ENCODE measurements at regions not wholly inside any gene's neighbourhood (a gene's known extent, or its start where the extent isn't known, plus 50 kb on each side); places are given as distances from the start of the nearest gene placed in this dataset.

DNA sequence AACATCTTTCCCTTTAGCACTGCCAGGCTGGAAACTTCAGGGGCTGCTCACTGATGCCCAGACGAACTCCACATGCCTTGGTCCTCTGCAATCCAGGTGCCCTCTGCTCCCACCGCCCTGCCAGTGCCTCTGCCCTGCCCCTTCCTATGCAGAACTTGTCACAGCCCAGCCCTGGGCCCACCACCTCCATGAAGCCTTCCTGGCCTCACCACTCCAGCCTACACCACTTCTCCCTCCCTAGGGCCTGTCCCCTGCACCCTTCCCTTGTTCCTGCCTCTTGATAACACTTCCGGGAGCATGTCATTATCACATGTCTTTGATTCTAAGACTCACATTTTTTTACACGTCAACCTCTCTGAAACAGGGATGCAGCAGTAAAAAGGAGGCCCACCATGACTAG is 627.2 kb downstream of the UQCRFS1 start:
- Histone ChIP-seq H3K9me2 (replicated peaks; ENCODE audit: low read depth, low read length) (no peaks in the 10 kb centered on the region), H3K4me3 (ENCODE audit: low read length, poor library complexity, severe bottlenecking) (no peak overlapping the region), H3K9me3 (ENCODE audit: insufficient read depth, low read depth, low read length) (peaks cover 4% of the 10 kb centered on the region; the same call in 1 of the 2 replicates), H2AFZ (ENCODE audit: low read length) (no peak overlapping the region), H3K36me3 (ENCODE audit: insufficient read depth, low read length) (no peaks in the 10 kb centered on the region), H4K20me1 (ENCODE audit: insufficient read depth, low read length, poor library complexity, severe bottlenecking) (no peaks in the 10 kb centered on the region), H3F3A (ENCODE audit: low read depth) (no peaks in the 10 kb centered on the region), H3K4me2 (ENCODE audit: low read depth, low read length, poor library complexity, severe bottlenecking) (no peak overlapping the region), H3K9ac (ENCODE audit: low read depth, low read length, poor library complexity, severe bottlenecking) (no peak overlapping the region), H3K27me3 (ENCODE audit: insufficient read depth, low read length, poor library complexity, severe bottlenecking) (no peaks in the 10 kb centered on the region), H3K79me2 (ENCODE audit: insufficient read depth, low read length) (no peaks in the 10 kb centered on the region), H3K4me1 (ENCODE audit: insufficient read depth, low read length, poor library complexity, severe bottlenecking) (no peaks in the 10 kb centered on the region)
- no peak for TF ChIP-seq EZH2phosphoT487 (IDR thresholded peaks at IDR 0.05; ENCODE audit: borderline replicate concordance)
- TF ChIP-seq, protein P1, sequence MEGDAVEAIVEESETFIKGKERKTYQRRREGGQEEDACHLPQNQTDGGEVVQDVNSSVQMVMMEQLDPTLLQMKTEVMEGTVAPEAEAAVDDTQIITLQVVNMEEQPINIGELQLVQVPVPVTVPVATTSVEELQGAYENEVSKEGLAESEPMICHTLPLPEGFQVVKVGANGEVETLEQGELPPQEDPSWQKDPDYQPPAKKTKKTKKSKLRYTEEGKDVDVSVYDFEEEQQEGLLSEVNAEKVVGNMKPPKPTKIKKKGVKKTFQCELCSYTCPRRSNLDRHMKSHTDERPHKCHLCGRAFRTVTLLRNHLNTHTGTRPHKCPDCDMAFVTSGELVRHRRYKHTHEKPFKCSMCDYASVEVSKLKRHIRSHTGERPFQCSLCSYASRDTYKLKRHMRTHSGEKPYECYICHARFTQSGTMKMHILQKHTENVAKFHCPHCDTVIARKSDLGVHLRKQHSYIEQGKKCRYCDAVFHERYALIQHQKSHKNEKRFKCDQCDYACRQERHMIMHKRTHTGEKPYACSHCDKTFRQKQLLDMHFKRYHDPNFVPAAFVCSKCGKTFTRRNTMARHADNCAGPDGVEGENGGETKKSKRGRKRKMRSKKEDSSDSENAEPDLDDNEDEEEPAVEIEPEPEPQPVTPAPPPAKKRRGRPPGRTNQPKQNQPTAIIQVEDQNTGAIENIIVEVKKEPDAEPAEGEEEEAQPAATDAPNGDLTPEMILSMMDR (conservative IDR thresholded peaks at IDR 0.05; ENCODE audit: low read length): no peak

DNA sequence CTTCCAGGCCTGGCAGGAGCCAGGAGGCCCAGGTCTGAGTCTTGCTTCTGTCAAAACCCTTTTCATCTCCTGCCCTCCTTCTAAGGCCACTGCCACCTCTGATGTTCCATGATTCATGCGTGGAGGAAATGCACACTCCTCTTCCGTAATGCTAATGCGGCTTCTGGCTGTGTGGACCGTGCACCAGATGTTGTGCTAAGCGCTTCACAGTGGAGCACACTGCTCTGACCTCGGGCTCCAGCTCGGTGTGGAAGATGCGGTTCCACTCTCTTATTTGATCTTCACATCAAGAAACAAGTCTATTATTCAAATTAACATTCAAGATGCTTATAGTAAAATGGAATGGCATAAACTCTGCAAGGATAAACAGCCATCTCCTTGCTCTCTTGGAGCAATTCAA is 629.2 kb downstream of the UQCRFS1 start:
- H3K9me3 ChIP-seq (ENCODE audit: insufficient read depth, low read depth, low read length): peaks cover 3% of the 10 kb centered on the region; the same call in 1 of the 2 replicates

GRCh38 chr19:28583242-28583641 is 629.7 kb downstream of the UQCRFS1 start:
- Histone ChIP-seq H3K9me3 (ENCODE audit: insufficient read depth, low read depth, low read length) (no peaks in the 10 kb centered on the region; the same call in 1 of the 2 replicates), H3K4me1 (ENCODE audit: insufficient read depth, low read length, poor library complexity, severe bottlenecking) (no peaks in the 10 kb centered on the region), H3K27me3 (ENCODE audit: insufficient read depth, low read length, poor library complexity, severe bottlenecking) (no peaks in the 10 kb centered on the region), H3K9ac (ENCODE audit: low read depth, low read length, poor library complexity, severe bottlenecking) (no peak overlapping the region), H3K4me3 (ENCODE audit: low read length, poor library complexity, severe bottlenecking) (no peak overlapping the region), H3K4me2 (ENCODE audit: low read depth, low read length, poor library complexity, severe bottlenecking) (no peak overlapping the region), H3K36me3 (ENCODE audit: insufficient read depth, low read length) (no peaks in the 10 kb centered on the region), H4K20me1 (ENCODE audit: insufficient read depth, low read length, poor library complexity, severe bottlenecking) (no peaks in the 10 kb centered on the region), H2AFZ (ENCODE audit: low read length) (no peak overlapping the region), H3K79me2 (ENCODE audit: insufficient read depth, low read length) (no peaks in the 10 kb centered on the region), H3F3A (ENCODE audit: low read depth) (no peaks in the 10 kb centered on the region), H3K9me2 (replicated peaks; ENCODE audit: low read depth, low read length) (no peaks in the 10 kb centered on the region)
- TF ChIP-seq, protein P1 (conservative IDR thresholded peaks at IDR 0.05; ENCODE audit: low read length): no peak
- TF ChIP-seq EZH2phosphoT487 (IDR thresholded peaks at IDR 0.05; ENCODE audit: borderline replicate concordance): no peak

More for the DNA sequence above, 629.2 kb downstream of the UQCRFS1 start:
- H3K4me1 ChIP-seq (ENCODE audit: insufficient read depth, low read length, poor library complexity, severe bottlenecking): no peaks in the 10 kb centered on the region
- H3K9ac ChIP-seq (ENCODE audit: low read depth, low read length, poor library complexity, severe bottlenecking): no peak overlapping the region
- no peaks in the 10 kb centered on the region for H3K79me2 ChIP-seq (ENCODE audit: insufficient read depth, low read length)
- H3K4me2 ChIP-seq (ENCODE audit: low read depth, low read length, poor library complexity, severe bottlenecking): no peak overlapping the region
- no peaks in the 10 kb centered on the region for H3K27me3 ChIP-seq (ENCODE audit: insufficient read depth, low read length, poor library complexity, severe bottlenecking)
- no peak overlapping the region for H2AFZ ChIP-seq (ENCODE audit: low read length)
- H4K20me1 ChIP-seq (ENCODE audit: insufficient read depth, low read length, poor library complexity, severe bottlenecking): no peaks in the 10 kb centered on the region
- H3K9me2 ChIP-seq (replicated peaks; ENCODE audit: low read depth, low read length): no peaks in the 10 kb centered on the region
- TF ChIP-seq EZH2phosphoT487 (IDR thresholded peaks at IDR 0.05; ENCODE audit: borderline replicate concordance): no peak
- TF ChIP-seq, protein P1 (conservative IDR thresholded peaks at IDR 0.05; ENCODE audit: low read length): no peak
- H3K36me3 ChIP-seq (ENCODE audit: insufficient read depth, low read length): no peaks in the 10 kb centered on the region
- H3K4me3 ChIP-seq (ENCODE audit: low read length, poor library complexity, severe bottlenecking): no peak overlapping the region
- no peaks in the 10 kb centered on the region for H3F3A ChIP-seq (ENCODE audit: low read depth)

All from Loucy (cell line).